TTC549 (cell line): ENCODE measurements at regions not wholly inside any gene's neighbourhood (a gene's known extent, or its start where the extent isn't known, plus 50 kb on each side); places are given as distances from the start of the nearest gene placed in this dataset.
"Not testable (repeated sequence)": the region's sequence is repeated elsewhere in the genome, so short reads cannot be mapped to it uniquely, and the experiment has no call there.

Experiments used
- FAIRE-seq: peaks from 2 replicates; lab custom pipeline; 2012; peaks lifted over from hg19 to GRCh38; lab: Jason Lieb, UNC

DNA sequence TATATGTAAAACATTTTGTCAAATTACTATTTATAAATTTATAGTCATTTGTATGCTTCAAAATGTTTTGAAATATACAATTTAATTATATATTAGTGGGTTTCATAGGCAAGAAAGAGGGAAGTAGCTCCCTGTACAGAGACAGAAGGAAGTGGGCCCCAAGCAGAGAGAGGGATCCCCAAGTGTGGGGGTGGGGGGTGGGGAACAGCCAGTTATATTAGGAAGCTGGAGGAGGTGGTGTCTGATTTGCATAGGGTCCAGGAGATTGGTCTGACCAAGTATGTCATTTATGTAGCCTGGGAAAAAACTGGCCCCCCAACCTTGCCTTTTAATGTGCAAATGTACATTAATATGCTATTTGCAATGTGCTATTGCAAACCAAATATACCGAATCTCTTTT is 76.5 kb upstream of the ZSWIM2 start:
- FAIRE-seq = peak; percentile 31

DNA sequence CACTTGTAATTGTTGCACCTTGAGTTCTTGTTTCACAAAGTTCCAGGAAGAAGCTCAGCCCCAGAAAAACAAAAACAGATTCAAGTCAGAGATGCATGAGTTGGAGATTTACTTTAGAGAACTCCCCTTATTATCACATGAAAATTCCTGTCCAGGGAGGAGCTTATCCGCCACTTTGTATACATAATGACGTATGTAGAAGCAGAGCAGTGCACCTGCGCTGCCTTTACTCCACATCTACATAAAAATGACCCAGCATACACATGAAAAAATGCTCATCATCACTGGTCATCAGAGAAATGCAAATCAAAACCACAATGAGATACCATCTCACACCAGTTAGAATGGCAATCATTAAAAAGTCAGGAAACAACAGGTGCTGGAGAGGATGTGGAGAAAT is 73.3 kb upstream of the ZSWIM2 start:
- not testable (repeated sequence) for FAIRE-seq

DNA sequence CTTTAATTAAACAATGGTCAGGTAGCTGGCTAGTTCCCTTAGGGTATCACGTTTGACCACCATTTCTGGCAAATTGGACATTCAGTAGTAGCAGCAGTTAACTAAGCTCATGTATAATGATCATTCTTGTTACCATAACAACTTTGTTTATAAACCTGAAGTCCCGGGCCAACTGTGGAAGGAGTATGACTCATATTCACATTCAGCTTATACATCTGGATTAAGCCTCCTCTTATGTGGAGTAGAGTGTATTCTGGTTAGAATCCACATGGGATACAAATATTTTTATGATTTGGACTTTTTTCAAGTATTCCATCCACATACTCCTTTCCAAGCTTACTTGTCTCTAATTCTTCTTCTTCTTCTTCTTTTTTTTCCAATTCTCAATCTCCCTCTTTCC is 70.3 kb upstream of the ZSWIM2 start:
- no peak for FAIRE-seq

DNA sequence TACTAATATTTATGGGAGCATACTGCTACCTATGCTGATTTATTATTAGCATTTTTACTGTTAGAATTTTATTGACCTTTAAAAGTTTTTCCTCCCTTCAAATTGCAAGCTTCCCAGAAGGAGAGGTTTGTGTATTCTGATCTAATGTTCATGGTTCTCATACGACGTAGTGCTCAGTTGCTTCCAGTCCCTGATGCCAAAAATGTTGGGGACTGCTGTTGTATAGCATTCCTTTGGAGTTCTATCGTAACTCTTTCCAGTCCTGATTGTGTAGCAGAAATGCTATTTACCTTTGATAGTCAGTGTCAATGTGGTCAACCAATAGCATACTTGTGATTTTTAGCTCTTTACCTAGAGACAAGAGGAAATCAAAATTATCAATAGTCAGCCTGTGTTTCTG is 69.5 kb upstream of the ZSWIM2 start:
- FAIRE-seq = no peak

DNA sequence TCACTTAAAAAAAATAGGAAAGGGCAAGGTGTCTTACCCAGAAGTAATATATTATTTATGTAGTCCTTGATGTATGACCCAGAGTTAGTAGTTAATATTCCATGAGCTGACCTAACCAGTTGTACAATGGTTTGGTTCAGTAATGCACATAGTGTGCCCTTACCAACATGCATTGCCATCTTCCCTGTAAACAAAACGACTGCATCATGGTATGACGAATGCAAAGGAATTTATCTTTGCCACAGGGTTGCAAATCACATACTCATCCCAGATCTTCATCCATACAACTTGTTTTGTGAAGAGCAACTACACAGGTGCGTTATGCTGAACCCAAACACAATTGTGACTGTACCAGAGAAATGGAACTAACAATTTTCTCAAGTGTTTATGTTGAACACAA is 68.9 kb upstream of the ZSWIM2 start:
- FAIRE-seq = no peak

DNA sequence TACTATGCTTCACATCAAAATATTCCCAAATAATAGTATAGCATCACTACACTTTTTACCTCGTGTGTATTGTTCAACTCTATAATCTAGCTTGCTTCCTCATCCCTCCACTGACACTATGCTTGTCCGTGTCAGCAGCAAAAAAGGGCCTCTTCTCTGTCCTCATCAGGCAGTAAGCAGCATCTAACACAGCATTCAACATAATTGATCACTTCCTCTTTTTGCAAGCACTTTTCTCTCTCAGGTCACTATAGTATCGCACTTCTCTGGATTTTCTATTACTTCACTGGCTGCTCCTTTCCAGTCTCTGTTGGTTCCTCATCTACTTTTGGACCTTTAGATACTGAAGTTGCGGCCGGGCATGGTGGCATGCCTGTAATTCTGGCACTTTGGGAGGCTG is 64.9 kb upstream of the ZSWIM2 start:
- no peak for FAIRE-seq

DNA sequence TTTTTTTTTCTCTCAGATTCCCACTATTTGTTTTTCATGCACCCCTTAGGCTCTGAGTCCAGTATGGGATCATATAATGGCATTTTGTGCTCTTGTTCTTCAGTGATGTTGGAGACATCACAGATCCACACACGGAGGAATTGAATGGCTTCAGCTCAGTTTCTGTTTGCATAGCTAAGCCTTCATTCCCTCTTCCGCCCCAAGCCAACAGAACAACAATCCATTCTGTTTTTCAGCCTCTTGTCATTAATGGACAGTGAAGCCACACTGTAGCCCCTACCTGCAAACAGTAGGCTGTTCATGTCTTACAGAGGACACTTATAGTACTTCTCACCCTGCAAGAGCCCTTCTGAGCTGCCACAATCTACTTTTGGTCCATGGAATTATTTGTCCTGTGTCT is 64.0 kb upstream of the ZSWIM2 start:
- no peak for FAIRE-seq

DNA sequence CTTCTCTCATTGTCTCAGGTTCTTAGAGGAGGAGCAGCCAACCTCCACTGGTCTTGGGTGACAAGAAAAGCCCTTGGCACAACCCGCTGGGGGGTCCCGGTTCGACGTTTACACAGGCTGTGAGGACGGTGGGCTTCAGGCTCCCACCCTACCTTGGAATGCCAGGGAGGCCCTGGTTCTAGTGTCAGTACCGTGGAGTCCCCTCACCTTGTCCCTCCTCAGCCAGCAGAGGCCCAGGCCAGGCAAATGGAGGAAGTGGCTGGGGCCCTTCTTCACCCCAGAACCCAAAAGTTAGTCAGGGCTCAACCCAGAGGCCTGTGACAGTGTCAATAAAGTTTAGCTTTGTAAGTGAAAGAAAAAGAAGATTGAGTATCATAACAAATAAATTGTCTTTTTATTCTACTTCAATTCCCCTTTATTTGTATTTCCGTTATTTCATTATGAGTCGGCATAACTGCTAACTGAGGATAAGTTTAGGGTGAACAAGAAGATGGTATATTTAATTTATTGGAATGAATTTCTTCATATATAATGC is 62.6 kb upstream of the ZSWIM2 start:
- FAIRE-seq = no peak

DNA sequence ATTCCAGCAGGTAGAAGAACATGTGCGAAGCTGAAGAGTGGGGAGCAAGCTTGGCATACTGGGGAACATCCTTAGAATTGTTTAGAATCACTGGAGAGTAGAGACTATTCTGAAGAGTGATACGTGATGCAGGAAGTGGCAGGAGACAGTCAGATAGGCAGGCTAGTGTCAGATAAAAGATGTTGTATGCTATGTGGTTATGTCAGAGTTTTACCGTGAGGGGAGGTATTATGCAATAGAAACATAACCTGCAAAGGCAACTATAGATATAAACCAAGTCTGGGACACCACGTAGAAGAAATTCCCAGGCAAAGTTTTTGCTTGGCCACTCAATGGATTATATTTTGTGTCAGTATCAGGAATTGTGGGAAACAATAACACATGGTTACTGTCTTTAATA is 62.0 kb upstream of the ZSWIM2 start:
- FAIRE-seq = no peak

DNA sequence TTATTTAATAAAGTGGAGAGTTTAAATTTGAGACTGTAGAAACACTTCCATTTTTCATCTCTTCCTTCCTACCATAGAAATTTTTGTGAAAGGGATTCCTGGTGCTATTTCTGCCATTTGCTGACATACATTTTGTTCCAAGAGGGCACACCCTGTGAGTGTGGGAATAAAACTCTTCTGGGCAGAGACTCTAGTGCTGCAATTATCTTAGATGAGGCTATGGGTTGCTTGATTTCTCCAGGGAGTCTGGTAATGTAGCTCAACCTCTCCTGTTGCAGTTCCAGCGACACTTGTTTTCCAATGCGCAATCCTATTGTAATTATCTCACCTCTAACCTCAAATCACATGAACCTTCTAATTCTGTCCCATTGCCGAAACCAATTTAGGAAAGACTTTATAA is 60.1 kb upstream of the ZSWIM2 start:
- no peak for FAIRE-seq

DNA sequence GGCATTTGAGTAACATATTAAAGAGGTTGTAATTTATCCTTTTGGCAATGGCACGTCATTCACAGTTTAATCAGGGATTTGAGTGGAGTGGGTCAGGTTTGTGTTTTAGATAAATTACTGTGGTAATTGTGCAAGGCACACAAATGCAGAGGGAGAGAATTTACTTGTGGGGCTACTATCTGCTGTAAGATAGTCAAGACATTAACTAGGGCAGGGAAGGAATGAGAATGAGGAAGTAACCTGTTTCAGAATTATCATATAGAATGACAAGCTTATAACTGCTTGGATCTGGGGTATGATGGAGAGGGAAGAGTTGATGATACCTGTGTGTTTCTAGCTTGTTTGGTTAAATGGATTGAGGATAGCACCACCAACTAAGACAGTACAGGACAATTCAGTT is 58.9 kb upstream of the ZSWIM2 start:
- FAIRE-seq = no peak

DNA sequence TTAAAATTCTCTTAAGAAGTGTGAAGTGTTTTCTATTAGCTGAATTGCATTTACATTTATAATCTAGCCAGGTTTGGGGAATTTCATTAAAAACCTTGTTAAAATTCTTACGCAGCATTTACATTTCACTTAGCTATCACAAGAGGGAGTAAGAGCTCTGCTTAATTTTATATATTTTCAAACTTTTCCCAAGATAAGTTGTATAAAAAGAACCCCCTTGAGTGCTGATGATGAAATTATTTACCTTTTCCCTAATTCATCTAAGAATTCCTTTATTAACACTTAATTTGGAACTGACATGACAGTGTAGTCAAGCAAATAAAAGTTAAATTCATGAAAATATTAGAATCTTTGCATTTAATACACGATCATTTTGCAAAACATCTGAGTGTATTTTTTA is 54.2 kb upstream of the ZSWIM2 start:
- peak; percentile 94 for FAIRE-seq
